AG09319 (cell line): ENCODE measurements at regions not wholly inside any gene's neighbourhood (a gene's known extent, or its start where the extent isn't known, plus 50 kb on each side); places are given as distances from the start of the nearest gene placed in this dataset.

Source experiments
- DNase-seq: peaks from one replicate; pipeline ENCODE4 v3.0.0-alpha.2; 2010; ENCODE audit warnings: low read depth; ENCODE audit errors: extremely low read depth
- CTCF ChIP-seq: IDR thresholded peaks from 2 replicates; pipeline ENCODE4 v1.5.1; 2011; ENCODE audit warnings: low read depth, mild to moderate bottlenecking, inconsistent platforms, low read length, moderate library complexity

- no peak for DNase-seq
- no peak for TF ChIP-seq CTCF
These were observed 318.0 kb downstream of the BRINP2 start for GRCh38 chr1:177488722-177489121.

- no peak for DNase-seq
- TF ChIP-seq CTCF = no peak
These were observed 316.7 kb downstream of the BRINP2 start for GRCh38 chr1:177487481-177487880.

- no peak for DNase-seq
- TF ChIP-seq CTCF = no peak
These were observed 310.1 kb downstream of the BRINP2 start for GRCh38 chr1:177480741-177481305.

- no peak for TF ChIP-seq CTCF
- no peak for DNase-seq
These were observed 308.8 kb downstream of the BRINP2 start for GRCh38 chr1:177479600-177479999.

- TF ChIP-seq CTCF = no peak
- no peak for DNase-seq
These were observed 305.9 kb downstream of the BRINP2 start for GRCh38 chr1:177476676-177477075.

GRCh38 chr1:177472567-177472966 lies 301.8 kb downstream of the BRINP2 start:
- TF ChIP-seq CTCF = no peak
- DNase-seq = no peak

- no peak for DNase-seq
- no peak for TF ChIP-seq CTCF
These were observed 300.5 kb downstream of the BRINP2 start for GRCh38 chr1:177471244-177471643.
